ENCODE measurements at regions not wholly inside any gene's neighbourhood (a gene's known extent, or its start where the extent isn't known, plus 50 kb on each side); places are given as distances from the start of the nearest gene placed in this dataset.

DNA sequence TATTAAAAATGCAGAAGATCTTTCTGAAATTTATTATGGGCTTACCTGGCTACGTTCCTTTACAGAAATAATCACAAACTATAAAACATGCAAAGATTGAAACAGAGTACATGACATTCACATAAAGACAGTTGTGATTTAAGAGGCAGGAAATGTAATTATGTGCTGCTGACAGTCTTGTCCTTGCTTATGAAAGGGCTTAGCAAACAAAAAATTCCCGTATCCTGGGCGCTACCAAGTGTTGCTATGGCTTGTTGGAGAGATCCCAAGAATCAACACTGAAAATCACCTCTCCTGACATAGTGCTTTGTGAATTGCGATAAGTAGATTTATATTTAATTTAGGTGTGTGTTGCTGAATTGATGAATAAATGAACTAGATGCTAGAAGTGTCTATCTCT, 352.5 kb upstream of the C9orf72 start:
- no peak for DNase-seq

DNA sequence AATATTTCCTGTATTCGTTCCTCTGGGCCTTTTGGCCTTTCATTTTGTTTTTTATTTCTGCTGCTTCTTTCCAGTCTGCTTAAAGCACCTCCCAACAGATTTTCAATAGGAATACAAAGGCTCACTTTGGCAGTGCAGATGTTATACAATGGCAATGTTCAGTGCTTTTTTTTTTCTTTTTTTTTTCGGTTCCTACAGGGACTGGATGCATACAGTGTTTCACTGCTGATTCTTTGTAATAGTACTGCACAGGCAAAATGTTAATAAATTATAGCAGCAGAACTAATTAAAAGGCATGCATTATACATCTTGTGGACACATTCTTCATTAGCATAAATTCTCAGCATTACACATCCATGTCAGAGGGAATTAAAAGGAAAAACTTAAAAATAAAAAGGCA, 356.6 kb upstream of the C9orf72 start:
- no peak for DNase-seq

DNA sequence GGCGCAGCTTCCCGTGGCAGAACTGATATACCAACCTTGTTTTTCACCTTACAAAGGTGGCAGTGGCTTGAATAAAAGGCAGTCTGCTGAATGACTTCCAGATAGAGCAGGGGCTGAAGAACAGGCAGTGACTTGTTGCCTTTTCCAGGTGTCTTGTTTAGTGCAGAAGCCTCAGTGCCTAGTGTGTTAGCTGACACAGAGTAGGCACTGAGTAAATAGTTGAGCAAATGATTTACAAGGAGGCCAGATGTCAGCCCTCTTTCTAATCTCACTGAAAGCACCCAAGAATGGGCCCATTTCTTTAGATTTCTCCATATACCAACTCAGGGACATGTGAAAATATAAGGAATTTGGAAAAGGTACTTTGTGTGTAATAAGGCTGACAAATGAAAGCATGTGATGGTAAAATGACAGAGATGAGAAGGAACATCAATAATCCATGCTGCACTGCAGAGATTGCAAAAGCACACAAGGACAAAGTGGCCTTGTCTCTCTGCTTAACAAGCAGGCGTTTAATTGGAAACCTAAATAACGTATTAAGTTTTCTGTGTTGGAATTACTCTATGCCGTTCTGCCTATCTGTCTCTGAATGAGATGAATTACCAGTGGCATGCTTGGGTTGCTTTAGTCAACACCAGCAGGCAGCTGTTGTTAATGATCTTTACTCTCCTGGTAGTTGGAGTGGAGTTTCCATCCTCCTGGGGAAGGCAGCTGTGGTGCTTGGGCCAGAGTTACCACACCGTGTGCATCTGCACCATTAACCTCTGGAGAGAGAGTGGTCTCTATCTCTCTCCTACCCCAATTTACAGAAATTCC, 360.1 kb upstream of the C9orf72 start:
- DNase-seq = no peak

DNA sequence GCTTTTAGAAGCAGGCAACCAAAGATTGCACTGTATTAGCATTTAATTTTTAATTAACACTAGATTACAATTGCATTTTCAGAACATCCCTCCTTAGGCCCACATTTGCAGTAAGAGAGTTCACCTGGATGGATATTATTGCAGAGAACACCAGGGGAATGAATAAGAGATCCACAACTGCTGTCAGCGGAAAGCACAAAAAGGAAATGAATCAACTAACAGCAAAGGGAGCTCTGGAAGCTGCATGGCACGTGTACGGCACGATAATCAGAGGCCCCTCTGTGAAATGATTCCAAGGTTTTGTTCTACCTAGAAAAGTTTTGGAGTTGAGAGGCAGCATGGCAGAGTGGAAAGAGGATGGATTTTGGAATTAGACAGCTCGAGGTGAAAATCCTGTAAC, 361.2 kb upstream of the C9orf72 start:
- no peak for DNase-seq

DNA sequence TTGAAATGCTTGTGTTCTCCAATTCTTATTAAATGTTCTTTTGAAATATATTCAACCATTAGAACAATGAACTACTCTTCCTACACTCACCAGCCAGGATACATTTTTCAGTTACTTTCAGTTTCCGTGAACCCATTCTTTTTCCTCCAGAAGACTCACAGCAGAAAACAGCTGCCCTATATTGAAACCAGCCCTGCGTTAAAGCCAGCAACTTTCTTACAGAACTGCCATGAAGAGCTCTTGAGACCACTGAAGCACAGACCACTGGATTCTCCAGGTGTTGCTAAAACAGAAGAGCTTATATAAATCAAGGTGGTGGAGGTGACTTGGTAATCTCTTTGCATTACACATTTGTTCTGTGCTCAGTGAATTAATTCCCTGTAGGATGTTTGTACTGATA, 365.9 kb upstream of the C9orf72 start:
- no peak for DNase-seq

DNA sequence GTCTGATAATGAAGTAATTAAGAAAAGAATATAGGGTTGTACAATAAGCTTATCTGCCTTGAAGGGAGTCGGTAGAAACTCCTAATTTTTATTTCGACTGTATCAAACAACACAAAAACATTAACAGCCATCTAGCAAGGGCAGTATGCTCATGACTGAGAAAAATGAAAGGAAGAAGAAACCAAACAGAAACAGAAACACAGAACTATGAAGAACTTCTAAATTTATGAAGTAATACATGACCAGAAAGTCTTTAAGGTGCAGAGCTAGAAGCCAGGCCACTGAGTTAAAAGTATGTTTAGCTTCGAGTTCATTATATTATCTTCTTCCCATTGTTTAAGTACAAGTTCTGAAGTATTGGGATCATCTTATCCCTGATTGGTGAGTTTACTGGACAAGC, 367.3 kb upstream of the C9orf72 start:
- DNase-seq = no peak

DNA sequence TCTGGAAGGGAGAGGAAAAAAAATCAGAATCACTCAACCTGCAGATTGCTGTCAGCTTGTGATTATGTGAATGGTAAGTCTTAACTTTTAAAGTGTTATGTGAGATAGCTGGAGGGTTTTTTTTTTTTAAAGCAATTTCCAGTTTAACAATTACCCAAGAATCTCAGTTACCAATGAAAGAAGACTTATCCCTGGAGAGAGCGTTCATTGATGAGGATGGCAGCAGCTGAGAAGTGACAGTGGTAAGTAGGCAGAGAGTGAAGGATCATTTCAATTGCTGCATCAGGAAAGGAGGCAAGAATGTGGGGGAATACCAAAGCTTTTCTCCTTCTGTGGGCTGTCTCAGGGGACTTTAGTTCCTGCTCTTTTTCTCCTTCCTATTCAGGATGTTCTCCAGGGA, 370.2 kb upstream of the C9orf72 start:
- DNase-seq = no peak

DNA sequence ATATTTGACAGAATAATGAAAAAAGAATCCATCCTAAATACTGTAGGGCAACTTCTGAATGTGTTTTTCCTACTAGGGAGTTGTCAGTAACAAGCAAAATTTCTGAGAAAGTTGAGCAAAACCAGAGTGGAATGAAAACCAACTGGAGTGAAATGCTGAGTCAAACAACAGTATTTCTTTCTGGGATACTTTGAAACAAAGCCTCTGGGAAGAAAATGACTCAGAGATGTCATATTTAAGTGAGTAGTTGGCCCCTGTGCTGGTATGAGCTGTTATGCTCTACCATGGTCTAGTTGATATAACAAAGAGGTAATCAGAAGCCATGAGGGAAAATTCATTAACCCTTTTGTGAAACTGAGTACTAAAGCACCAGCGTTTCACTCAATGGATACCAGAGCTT, 372.1 kb upstream of the C9orf72 start:
- DNase-seq = no peak

DNA sequence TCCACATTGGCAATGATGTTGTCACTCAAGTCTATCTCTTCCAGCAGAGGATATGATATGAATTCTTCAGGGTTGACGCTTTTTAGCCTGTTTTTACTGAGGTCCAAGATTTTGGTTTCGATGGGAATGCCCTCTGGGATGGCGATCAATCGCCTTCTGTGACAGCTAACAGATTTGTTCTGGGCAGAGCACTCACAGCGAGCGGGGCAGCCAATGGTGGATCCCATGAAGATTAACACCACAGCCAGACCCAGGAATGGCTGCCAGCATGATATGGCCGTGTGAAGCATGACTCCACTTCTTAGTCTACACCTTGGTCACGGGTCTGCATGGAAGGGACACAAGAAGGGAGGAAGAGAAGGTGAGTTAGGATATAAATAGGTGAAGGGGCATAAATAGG, 377.1 kb upstream of the C9orf72 start:
- no peak for DNase-seq

DNA sequence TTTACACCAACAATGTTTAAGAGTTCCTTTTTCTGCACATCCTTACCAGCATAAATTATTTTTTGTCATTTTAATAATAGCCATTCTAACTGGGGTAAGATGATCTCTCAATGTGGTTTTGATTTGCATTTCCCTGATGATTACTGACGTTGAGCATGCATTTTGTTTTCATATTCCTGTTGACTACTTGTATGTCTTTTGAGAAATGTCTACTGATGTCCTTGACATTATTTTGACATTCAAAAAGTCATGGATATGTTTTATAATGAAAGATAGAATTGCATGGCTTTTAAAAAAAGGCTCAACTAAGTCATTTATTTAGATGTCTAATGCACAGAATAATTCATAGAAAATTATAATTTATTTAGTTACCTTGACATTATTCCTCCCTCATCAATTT, 381.6 kb upstream of the C9orf72 start:
- DNase-seq = no peak

DNA sequence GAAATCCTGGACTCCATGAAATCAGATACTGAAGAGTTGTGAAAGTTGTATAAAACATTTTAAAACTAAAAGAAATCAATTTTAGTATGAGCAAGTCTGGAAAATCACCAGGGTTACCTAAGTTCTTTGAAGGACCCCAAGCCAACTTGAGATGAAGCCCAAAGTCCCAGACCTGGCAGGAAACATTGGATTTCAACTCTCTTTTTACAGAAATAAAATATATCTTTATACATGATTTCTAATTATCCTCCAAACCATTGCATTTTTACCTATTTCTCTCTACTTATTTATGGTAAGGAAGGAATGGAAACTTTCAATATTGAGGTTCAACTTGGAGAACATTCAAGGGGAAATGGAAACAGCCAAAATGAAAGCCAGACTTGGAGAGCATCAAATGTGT, 390.6 kb upstream of the C9orf72 start:
- no peak for DNase-seq

DNA sequence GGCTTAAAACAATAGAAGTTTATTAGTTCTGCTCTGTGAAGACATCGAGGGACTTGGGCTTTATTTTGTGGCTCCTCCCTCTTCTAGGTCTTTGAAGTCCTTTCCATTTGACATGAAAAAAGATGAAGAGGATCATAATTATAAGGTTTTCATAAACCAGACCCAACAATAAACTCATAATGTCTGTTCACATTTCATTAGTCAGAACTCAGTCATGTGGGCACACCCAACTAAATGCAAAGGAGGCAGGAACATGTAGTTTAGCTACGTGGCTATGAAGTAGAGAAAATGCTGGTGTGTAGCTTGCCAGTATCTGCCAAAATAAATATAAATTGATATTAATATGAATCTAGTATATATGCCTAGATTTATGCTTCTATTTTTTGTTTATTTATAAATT, 393.9 kb upstream of the C9orf72 start:
- DNase-seq = no peak

DNA sequence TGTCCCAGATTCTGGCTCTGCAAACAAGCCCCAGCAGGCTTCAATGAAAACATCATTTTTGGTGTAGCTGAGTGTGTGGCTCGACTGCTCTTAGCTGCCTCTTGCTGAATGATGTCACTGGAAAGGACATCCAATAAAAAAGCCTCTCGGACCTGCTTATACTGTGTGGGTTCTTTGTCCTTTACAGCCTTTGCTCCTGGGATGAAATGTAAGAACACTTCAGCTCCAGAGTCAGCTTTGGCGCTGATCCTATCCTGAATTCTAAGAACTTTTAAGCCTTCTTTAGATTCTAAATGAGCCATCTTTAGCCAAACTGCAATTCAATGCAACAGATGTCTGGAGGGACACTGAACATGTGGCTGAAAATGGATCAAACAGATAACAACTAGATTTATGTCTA, 404.6 kb upstream of the C9orf72 start:
- no peak for DNase-seq

DNA sequence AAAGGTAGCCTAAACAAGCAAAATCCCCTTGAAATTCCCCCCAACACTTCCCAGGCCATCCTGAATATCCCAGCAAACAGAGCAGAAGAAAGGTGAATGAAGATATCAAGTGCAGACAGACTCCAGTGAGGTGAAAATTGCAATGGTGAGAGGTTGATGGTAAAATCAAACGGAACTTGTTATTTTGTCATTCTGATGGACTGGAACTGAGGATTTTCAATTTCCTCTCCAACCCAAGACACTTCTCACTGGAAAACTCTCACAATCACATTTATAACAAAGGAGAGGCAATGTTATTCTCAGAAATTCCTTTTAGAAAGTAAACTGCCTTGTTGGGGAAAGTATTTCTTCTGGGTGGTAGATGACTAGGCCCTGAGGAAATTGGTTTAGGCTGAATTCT, 412.4 kb upstream of the C9orf72 start:
- no peak for DNase-seq

DNA sequence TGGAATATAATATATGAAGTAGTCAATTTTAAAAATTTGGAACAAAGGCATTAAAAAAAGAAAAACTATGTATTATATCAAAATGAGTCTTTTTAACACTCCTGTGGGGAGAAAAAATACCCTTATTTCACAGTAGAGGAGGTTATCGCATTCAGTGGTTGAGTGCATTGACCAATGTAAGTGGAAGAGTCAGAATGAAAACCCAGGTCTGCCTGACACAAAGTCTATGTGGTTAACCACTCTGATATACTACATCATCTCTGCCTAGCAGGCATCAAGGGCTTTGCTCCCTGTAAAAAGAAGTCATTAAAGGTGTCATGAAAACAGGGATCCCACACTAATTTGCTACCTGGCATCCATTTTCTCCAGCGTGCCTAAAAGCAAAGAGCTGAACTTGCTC, 417.2 kb upstream of the C9orf72 start:
- DNase-seq = no peak

DNA sequence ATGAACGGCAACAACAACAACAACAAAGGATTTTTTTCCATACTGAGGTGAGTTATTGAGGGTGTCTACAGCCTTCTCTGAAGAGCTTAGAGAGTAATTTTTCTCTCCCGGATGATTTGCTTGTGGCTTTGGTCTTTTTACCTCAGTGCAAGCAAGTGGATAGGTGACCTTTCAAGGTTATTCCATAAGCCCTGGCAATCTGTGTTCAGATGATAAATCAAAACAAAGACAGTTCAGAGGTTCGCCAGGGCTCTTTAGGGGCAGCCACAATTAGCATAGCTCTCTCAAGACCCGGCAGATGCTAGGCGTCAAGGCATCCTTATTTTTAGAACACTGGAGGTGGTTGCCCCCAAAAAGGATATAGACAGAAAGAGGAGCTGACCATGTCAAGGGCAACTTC, 417.9 kb upstream of the C9orf72 start:
- DNase-seq = no peak

DNA sequence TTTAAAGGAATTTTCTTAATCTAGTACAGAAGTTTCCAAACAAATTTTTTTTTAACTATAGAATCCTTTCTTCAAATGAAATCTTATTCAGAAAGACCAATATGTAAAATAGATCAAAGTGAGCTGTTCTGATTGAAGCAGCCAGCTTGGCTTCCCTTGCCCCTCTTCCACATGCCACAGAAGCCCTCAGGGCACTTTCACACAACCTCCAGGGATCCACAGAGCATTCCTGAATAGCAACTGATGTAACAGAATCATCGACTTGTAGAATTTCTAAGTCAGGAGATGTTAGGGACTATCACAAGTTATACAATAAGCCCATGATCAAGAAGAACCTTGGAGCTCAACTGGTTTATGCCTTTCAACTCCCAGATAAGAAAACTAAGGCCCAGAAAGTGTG, 427.8 kb upstream of the C9orf72 start:
- no peak for DNase-seq

DNA sequence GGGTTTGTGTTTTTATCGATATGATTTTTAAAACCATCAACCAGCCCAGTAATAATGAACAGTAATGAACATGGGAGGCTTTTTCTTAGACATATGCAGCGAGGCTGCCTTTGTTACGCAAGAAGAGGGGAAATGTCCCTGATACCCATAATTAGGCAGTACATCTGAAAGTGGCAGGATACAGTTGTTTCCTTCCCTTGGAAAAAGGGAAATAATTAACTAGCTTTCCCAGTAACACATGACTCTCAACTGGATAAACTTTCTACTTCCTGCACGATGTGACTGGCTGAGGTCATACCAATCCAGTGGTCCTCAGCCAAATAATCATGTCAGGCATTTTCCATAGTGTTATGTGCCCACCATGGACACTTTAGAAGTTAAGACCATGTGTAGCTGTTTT, 431.6 kb upstream of the C9orf72 start:
- no peak for DNase-seq

DNA sequence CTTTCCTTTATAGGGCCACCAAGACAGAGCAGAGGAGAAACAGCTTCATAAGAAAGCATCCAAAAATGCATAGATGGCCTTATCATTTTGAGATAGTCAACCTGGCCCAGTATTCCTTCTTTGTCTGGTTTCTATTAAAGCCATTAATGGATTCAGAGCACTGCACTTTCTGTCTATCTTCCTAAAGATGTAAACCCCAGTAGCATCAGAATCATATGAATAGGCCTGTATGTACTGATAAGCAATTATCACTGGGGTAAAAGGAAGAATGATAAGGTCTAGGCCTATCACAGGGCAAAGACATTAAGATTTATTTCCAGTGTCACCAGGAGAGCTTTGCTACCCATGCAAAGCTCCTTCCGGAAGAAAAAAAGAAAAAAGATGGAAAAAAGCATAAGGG, 432.5 kb upstream of the C9orf72 start:
- no peak for DNase-seq

DNA sequence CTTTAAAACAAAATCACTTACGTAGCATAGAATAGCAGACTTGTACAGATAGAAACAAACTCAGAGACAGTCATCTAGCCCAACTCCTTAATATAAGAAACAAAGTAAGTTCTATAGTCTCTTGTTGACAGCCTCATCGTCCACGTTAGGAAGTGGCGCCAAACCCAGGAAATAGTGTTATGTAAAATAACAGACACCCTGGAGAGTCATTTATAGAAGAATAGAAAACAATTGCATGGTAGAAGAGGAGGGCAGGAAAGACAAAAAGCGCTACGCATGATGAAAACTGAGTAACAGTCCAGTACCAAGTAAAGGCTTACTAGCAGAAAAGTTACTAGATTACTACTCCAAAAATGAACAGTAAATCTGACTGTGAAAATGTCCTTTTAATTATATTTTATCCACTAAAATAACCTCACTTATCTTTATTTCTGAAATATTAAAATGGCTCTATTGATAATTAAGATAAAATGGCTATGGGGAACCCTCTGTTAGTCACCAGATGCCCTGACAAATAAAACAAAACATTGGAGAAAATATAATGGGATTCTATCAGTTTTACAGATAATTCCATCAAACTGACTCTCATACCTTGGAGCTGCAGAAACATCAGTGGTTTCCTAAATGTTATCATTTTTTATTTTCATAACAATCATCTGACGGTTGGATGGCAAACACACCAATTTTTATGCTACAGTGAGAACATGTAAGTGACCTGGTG, 434.0 kb upstream of the C9orf72 start:
- no peak for DNase-seq

DNA sequence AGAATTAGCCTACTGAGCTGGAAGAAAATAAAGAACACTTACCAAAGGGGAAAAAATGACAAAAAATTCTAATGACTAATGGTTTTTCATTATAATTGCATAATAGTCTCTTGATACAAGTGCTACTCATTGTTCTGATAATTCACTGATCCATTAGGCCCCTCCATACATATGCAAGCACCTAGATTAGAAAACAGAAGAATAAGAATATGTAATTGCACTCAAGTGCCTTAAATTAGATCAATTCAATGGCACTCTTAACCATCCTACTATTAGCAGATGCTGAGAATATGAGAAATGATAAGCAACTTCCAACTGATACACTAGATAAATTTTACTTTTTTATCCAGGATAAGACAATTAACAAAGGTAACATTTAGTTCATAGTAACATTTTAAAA, 440.9 kb upstream of the C9orf72 start:
- no peak for DNase-seq

DNA sequence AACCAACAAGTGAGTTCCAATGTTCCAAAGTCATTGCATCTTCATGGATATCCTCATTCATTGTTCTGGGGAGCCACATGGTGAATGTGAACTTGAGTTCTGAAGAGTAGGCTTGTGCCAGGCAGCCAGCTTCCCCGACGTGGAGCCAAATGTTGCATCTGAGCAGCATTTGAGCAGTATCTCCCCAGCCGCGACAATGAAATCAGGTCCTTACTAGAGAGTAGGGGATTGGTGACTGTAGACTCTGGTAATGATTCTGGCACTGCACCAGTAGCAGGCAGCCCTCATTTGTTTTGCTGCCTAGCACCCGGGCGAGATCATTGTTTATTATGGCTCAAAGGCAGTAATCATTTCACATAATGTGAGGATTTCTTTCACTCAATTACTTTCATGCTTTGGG, 451.4 kb upstream of the C9orf72 start:
- no peak for DNase-seq

DNA sequence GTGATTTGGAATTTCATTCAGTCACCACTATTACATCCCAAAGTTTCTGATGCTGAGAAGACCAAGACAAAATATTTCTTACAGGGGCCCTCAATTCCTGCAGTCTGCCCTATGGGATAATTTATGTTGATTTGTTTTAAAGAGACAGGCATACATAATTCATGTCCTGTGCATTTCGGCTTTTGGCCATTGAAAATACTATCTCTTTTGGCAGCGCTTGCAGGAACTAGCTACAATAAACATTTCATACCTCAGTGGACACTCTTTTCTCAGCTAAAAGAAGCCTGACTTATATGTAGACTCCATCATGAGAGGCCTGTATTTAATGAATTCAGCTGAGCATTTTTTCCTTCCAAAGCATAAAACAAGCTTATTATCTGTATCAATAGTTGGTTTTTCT, 451.9 kb upstream of the C9orf72 start:
- DNase-seq = no peak

DNA sequence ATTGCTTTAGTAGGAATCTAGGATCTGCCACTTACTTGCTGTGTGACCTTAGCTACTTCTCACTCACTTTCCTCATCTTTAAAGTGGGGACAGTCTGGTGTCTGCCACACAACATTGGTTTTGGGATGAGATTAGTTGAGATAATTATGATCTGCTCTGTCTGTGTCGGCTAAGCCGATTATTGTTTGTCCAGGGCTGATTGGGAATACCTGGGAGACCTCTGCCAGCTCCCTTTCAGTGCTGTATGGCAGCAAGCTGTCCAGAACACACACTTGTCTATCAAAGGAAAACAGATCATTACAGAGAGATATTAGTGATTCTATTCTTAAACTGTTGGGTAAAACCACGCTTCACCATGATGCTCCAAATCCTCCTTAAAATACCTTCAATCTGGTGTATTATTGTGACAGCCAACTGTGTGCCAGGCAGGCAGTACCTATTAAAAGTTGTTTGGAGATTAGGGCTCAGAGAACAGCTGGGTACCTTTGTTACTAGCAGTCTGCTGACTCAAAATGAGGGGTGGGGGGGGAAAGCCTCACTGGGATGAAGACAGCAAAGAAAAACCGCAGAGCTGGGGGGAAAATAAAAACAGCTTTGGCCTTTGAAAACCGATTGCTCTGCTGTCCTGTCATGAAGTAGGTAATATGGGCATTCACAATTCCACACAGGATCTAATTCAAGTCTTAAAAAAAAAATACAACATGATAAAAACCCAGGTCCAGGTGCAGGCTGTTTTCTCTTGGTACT, 458.4 kb upstream of the C9orf72 start:
- DNase-seq = no peak
